Esophagus muscularis mucosa (tissue), 4 donors: ENCODE measurements at regions not wholly inside any gene's neighbourhood (a gene's known extent, or its start where the extent isn't known, plus 50 kb on each side); places are given as distances from the start of the nearest gene placed in this dataset.

Experiments used
- DNase-seq: peaks from one replicate; pipeline ENCODE4 v3.0.0-alpha.2; 2017; ENCODE audit errors: extremely low spot score
- H3K27ac ChIP-seq, 4 donors: fragments of 200-600 bp; sonication (generic); replicated peaks in 1 of 4; 1 replicate in 3 of 4; 2 replicates in 1 of 4; pipeline ENCODE4 v1.5.1; 2016 to 2019; ENCODE audit warnings: mild to moderate bottlenecking in 1 of 4
- H3K27me3 ChIP-seq, 4 donors: fragments of 200-600 bp; sonication (generic); one replicate each; pipeline versions ENCODE4 v1.5.1 to v1.6.0; 2016 to 2019
- H3K36me3 ChIP-seq, 4 donors: fragments of 200-600 bp; sonication (generic); one replicate each; pipeline ENCODE4 v1.5.1; 2016 to 2019
- H3K4me1 ChIP-seq, 4 donors: fragments of 200-600 bp; sonication (generic); one replicate each; pipeline ENCODE4 v1.5.1; 2016 to 2019
- H3K4me3 ChIP-seq, 4 donors: fragments of 200-600 bp; sonication (generic); 1 replicate in 2 of 4; 2 replicates in 2 of 4; pipeline ENCODE4 v1.5.1; 2016 to 2019; ENCODE audit warnings: mild to moderate bottlenecking in 4 of 4, moderate library complexity in 1 of 4
- H3K9me3 ChIP-seq, 4 donors: fragments of 200-600 bp; sonication (generic); 1 replicate in 3 of 4; 2 replicates in 1 of 4; pipeline ENCODE4 v1.5.1; 2016 to 2019
- CTCF ChIP-seq, 3 experiments: fragments of 200-600 bp in 2 of 3; fragments of 450-650 bp in 1 of 3; sonication (generic) in 2 of 3; IDR thresholded peaks; one replicate each; pipeline ENCODE4 v1.5.1; 2017 to 2019; ENCODE audit warnings: antibody characterized with exemption in 3 of 3, mild to moderate bottlenecking in 2 of 3, moderate library complexity in 1 of 3
- EP300 ChIP-seq: sonication (generic); formaldehyde crosslinking; IDR thresholded peaks from one replicate; pipeline ENCODE4 v1.6.1; 2017; ENCODE audit warnings: antibody characterized with exemption
- POLR2A ChIP-seq: fragments of 450-650 bp; IDR thresholded peaks from one replicate; pipeline ENCODE4 v1.6.1; 2017; ENCODE audit warnings: antibody characterized with exemption, moderate library complexity, mild to moderate bottlenecking, low read depth
- POLR2AphosphoS5 ChIP-seq, 2 donors: sonication (generic); formaldehyde crosslinking; IDR thresholded peaks; one replicate each; pipeline ENCODE4 v1.6.1; 2017; ENCODE audit warnings: antibody characterized with exemption in 2 of 2
- WGBS: methylation state at CpG from one replicate; pipeline ENCODE4 v1.1.5; 2018; 5-methylcytosine and 5-hydroxymethylcytosine counted together
- intact Hi-C: fragments of 100-400 bp; cut with DNase I; formaldehyde crosslinking; loops from one replicate; pipeline ENCODE4 v1.15.1; 2023

- H3K36me3 ChIP-seq: no peaks in the 10 kb centered on the region
Observed at GRCh38 chr7:19869979-19870378, 96.6 kb upstream of the TMEM196 start.

GRCh38 chr7:19853261-19853832 lies 79.9 kb upstream of the TMEM196 start:
- WGBS: 86% methylated on average over 5 of the region's 5 CpGs
- intact Hi-C loops: no loop called here

More at GRCh38 chr7:19869979-19870378, 96.6 kb upstream of the TMEM196 start:
- 82% methylated on average over 3 of the region's 3 CpGs for WGBS
- H3K4me3 ChIP-seq: no peak overlapping the region
- H3K27ac ChIP-seq: no peak overlapping the region
- TF ChIP-seq POLR2A: no peak
- TF ChIP-seq EP300: no peak
- no peak for TF ChIP-seq CTCF (IDR thresholded peaks at IDR 0.05)
- no peak for TF ChIP-seq POLR2AphosphoS5 (IDR thresholded peaks at IDR 0.05)
- no peaks in the 10 kb centered on the region for H3K9me3 ChIP-seq
- H3K27me3 ChIP-seq: no peaks in the 10 kb centered on the region
- intact Hi-C loops: no loop called here
- H3K4me1 ChIP-seq: no peaks in the 10 kb centered on the region
- DNase-seq: no peak

GRCh38 chr7:19852192-19852591 lies 78.8 kb upstream of the TMEM196 start:
- intact Hi-C loops: no loop called here
- Histone ChIP-seq H3K9me3 (no peaks in the 10 kb centered on the region), H3K27ac (no peak overlapping the region), H3K4me3 (no peak overlapping the region), H3K27me3 (no peaks in the 10 kb centered on the region), H3K4me1 (no peaks in the 10 kb centered on the region), H3K36me3 (no peaks in the 10 kb centered on the region)
- DNase-seq: no peak
- WGBS: 43% methylated on average over 1 of the region's 1 CpG
- TF ChIP-seq POLR2A (no peak), CTCF (IDR thresholded peaks at IDR 0.05) (no peak), POLR2AphosphoS5 (IDR thresholded peaks at IDR 0.05) (no peak), EP300 (no peak)

More at GRCh38 chr7:19853261-19853832, 79.9 kb upstream of the TMEM196 start:
- H3K27me3 ChIP-seq: no peaks in the 10 kb centered on the region
- no peak for DNase-seq
- TF ChIP-seq EP300 (no peak), CTCF (IDR thresholded peaks at IDR 0.05) (no peak), POLR2AphosphoS5 (IDR thresholded peaks at IDR 0.05) (no peak), POLR2A (no peak)
- H3K4me1 ChIP-seq: no peaks in the 10 kb centered on the region
- H3K4me3 ChIP-seq: no peak overlapping the region
- H3K36me3 ChIP-seq: no peaks in the 10 kb centered on the region
- H3K9me3 ChIP-seq: no peaks in the 10 kb centered on the region
- H3K27ac ChIP-seq: no peak overlapping the region

- H3K4me1 ChIP-seq: no peaks in the 10 kb centered on the region
- H3K36me3 ChIP-seq: no peaks in the 10 kb centered on the region
- H3K27ac ChIP-seq: no peak overlapping the region
- 76% methylated on average over 3 of the region's 3 CpGs for WGBS
- no peak overlapping the region for H3K4me3 ChIP-seq
- intact Hi-C loops: no loop called here
- no peaks in the 10 kb centered on the region for H3K27me3 ChIP-seq
- TF ChIP-seq EP300 (no peak), POLR2A (no peak), POLR2AphosphoS5 (IDR thresholded peaks at IDR 0.05) (no peak), CTCF (IDR thresholded peaks at IDR 0.05) (no peak)
- no peaks in the 10 kb centered on the region for H3K9me3 ChIP-seq
- no peak for DNase-seq
Observed at GRCh38 chr7:19851504-19851903, 78.1 kb upstream of the TMEM196 start.

GRCh38 chr7:19834566-19834965 lies 61.1 kb upstream of the TMEM196 start:
- no peak for TF ChIP-seq EP300
- no peak for TF ChIP-seq POLR2A
- no peak for TF ChIP-seq CTCF (IDR thresholded peaks at IDR 0.05)
- TF ChIP-seq POLR2AphosphoS5 (IDR thresholded peaks at IDR 0.05): no peak
- DNase-seq: no peak
- intact Hi-C loops: no loop called here
- no peaks in the 10 kb centered on the region for H3K9me3 ChIP-seq
- H3K4me3 ChIP-seq: no peak overlapping the region
- WGBS: 65% methylated on average over 2 of the region's 2 CpGs
- H3K4me1 ChIP-seq: no peaks in the 10 kb centered on the region
- H3K27me3 ChIP-seq: no peaks in the 10 kb centered on the region
- no peaks in the 10 kb centered on the region for H3K36me3 ChIP-seq
- H3K27ac ChIP-seq: no peak overlapping the region
